Fibroblast of skin of right quadriceps (primary cell): ENCODE measurements at regions not wholly inside any gene's neighbourhood (a gene's known extent, or its start where the extent isn't known, plus 50 kb on each side); places are given as distances from the start of the nearest gene placed in this dataset.
"Not testable (repeated sequence)": the region's sequence is repeated elsewhere in the genome, so short reads cannot be mapped to it uniquely, and the experiment has no call there.

ENCODE experiments used
- DNase-seq: peaks from one replicate; pipeline ENCODE4 v3.0.0-alpha.2; 2013

DNA sequence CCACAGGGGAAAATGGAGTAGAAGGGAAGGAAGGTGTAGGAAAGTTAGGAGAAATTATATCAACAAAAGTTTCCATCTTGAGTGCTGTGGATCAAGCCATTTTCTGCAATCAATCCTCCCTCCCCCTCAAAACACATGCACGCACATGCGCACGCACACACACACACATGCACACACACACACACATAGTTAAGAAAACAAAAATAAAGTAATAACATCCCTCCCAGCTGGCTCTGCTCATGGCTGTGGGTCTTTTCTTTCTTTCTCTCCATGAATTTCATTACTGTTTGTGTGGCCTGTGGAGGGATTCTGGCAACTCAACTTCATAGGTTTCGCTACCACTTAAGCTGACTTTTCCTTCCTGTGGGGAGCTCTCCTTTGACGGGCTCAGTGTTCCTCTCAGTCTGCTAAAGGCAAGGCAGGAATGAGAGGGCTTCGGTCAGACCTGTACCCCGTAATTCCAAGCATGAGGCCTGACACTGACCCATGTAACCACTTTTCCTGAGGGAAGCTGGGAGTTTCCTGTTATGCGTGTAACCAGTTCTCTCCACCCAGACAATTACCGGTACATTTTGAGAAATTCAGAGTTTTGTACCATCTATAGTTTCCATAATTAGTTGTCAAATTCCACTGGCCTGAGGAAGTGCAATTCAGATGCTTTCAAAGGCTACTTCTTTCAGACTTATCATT is 79.8 kb downstream of the ZNF92 start:
- no peak for DNase-seq

DNA sequence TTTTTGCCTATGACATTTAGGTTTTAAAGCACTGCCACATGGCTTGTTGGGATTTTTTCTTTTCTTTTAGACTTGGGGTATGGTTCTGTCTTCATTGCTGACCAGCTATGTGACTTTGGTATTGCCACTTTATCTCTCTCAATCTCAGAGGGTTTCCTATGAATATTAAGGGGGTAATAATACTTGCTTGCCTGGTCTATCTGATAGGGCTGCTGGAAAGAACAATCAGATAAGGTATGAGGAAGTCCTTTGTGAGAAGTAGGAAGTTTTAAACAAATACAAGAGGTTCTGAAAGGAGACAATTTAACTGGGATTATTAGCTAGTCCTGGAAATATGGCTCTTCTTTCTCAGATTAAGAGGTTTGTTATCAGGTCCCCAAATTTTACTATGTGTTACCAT is 80.8 kb downstream of the ZNF92 start:
- no peak for DNase-seq

DNA sequence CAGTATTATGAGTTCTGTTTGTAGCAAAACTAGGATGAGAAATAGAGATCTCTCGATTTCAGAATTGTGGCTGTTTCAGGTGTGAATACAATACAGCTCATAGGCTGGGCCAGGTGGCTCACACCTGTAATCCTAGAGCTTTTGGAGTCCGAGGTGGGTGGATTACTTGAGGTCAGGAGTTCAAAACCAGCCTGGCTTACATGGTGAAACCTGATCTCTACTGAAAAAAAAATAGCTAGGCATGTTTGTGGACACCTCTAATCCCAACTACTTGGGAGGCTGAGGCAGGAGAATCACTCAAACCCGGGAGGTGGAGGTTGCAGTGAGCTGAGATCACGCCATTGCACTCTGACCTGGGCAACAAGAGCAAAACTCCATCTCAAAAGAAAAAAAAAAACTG is 81.4 kb downstream of the ZNF92 start:
- DNase-seq, result not testable (repeated sequence)

DNA sequence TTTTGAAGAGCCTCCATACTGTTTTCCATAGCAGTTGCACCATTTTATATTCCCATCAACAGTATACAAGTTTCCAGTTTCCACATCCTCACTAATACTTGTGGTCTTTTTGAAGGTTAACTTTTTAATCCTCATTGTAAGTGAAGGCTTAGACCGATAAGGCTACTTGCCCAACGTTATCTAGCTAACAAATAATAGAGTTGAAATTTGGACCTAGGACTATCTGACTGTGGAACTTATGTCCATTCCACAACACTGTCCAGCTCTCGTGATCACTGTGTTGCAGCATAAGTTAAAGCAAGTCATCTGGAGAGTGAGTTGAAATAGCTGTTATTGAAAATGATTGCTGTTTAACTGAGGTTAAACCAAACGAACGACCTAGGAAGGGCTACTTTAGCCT is 84.0 kb downstream of the ZNF92 start:
- DNase-seq, result no peak

DNA sequence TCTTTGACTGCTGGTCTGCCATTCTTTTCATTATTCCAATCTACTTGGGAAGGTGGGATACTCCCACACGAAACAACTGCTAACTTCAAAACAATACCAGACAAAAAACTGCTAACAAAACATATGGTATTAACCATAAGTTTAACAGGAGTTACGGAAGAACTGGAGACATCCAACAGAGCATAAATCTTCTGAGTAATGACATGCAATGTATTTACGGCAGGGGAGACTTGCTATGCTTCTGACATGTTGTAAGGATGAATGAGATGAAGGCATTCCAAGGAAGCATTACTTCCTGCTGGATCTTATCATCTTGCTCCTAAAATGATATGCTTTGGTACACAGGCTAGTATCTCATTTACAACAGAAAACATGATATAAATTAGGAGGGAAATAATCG is 85.8 kb downstream of the ZNF92 start:
- DNase-seq, result no peak

DNA sequence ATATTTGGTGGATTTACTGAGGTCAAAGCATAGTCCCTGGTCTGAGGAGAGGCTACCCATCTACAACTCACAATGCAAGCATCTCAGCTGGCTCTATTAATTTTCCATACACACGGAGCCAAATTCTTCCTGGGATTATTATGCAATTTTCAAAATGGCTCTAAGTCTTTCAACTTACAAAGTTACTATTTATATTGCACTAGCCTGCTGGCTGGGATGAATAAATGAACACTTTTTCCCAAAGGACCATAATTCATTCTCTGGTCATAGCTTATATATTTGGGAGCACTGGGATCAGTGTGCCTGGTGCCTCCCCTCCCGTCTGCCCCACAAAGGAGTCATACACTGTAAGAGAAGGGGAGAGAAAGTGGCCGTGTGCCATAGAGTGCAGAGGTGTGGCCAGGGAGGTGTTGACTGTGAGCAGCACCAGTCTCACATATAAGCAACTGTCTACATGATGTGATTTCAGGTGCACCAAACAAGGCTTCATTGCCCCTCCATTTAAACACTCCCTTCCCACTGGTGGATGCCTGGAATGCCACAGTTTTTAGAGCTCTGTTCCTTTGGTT is 88.6 kb downstream of the ZNF92 start:
- DNase-seq, result no peak

DNA sequence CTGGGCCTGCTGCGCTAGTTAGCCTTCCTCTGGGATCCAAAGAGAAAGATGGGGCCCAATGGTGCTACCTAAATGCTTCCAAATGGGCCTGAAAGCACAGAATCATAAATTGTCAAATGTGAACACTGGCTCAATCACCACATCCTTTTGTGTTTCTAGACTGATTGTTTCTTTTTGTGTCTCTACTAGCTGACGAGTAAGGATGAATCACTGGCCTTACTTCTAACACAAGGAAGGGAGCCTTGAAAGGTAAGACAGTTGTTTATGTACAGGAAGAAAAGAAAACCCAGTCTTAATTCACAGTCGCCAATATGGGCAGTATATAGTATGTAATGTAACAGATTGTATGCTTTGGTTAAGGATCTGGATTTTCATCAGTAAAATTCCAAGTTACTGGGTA is 89.5 kb downstream of the ZNF92 start:
- no peak for DNase-seq

DNA sequence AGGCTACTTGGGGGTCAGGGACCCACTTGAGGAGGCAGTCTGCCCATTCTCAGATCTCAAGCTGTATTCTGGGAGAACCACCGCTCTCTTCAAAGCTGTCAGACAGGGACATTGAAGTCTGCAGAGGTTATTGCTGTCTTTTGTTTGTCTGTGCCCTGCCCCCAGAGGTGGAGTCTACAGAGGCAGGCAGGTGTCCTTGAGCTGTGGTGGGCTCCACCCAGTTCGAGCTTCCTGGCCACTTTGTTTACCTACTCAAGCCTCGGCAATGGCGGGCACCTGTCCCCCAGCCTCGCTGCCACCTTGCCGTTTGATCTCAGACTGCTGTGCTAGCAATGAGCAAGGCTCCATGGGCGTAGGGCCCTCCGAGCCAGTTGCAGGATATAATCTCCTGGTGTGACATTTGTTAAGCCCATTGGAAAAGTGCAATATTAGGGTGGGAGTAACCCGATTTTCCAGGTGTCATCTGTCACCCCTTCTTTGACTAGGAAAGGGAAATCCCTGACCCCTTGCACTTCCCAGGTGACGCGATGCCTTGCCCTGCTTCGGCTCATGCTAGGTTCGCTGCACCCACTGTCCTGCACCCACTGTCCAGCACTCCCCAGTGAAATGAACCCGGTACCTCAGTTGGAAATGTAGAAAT is 96.4 kb downstream of the ZNF92 start:
- DNase-seq, result not testable (repeated sequence)

DNA sequence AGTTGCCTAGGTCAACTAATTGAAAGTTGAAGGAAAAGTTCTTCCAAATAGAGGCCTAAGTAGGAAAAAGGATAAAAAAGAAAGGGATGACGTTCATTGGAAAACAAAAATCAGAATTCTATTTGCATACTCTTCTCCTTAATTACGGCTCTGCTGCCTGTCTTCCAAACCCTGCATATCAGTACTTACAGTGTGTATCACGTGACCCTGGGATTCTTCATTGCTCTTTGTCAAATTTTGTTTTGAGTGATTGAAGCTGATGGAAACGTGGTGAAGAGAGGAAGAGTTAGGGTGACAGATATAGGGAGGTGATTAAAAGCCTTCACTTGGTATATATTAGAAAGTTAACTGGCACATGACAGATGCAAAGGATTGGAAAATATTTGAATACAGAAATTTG is 97.9 kb downstream of the ZNF92 start:
- DNase-seq, result no peak

DNA sequence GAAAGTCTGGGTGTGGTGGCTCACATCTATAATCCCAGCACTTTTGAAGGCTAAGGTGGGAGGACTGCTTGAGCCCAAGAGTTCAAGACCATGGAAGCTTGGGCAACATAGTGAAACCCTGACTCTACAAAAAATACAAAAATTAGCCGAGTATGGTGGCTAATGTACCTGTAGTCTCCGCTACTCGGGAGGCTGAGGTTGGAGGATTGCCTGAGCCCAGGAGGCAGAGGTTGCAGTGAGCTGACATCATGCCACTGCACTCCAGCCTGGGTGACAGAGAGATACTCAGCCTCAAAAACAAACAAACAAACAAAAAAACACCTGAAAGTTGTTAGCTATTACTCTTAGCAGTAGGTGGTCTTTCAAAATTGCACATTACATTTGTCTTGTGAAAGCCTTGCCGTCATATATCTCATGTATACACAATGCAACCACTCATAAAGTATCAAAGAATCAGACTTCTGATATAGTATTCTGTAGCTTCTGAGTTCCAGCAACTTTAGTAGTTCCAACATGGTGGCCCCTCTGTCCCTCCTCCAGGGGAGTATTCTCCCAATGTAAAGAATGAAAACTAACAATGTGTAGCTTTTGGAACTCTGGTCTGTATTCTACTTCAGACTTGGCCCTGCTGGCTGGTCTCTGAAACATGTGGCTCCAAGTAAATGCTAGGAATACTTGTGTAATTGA is 101.5 kb downstream of the ZNF92 start:
- no peak for DNase-seq

DNA sequence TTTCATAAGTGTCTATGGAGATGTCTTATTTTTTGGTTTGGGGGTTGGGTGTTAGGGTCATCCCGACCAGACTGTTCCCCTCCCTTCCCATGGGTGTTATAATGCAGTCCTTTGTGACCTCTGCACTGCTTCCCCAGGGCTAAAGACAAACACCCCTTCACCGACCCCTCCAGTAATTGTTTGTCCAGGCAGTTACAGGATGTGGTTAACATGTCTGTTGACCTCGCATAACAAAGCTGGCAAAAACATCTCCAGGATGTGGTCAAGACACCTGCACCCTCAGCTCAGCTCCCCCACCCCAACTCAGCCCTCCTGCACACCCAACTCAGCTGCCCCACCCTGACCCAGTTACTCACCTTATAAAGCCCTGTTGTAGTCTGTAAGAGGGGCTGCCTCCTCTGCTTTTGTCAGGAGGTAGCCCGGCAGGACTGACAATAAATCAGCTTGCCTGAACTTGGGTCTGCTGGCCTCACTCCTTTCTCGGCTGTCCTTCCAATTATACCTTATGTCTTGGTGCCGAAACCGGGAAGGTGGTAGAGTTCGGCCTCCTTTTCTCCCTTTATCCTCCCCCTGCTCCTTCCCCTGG is 102.2 kb downstream of the ZNF92 start:
- no peak for DNase-seq

DNA sequence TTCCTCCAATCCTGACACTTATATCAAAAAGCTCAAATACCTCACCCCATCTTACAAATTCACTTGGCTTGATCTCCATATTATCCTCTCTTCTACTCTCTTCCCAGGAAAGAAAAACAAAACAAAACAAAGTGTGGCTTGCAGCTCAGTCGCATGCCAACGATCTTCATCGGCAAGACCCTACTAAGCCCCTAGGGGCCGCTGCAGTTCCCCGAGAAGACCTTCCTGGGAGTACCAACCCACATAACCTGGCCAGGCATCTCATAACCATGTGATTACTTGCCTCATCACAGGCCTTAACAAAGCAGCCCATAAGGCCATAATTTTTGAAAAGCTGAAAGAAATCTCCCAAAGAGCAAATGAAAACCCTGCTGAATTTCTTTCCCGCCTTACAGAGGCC is 103.7 kb downstream of the ZNF92 start:
- no peak for DNase-seq

DNA sequence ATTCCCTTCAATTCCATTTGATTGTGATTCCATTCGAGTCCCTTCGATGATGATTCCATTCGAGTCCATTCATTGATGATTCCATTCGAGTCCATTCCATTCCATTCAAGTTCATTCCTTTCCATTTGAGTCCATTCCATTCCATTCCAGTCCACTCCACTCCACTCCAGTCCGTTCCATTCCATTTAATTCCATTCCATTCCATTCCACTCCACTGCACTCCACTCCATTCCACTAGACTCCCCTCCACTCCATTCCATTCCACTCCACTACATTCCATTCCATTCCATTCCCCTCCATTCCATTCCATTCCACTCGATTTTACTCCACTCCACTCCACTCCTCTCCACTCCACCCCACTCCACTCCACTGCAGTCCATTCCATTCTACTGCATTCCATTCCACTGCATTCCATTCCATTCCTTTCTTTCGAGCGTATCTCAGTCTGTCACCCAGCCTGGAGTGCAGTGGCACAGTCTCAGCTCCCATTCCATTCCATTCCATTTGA is 115.7 kb downstream of the ZNF92 start:
- no peak for DNase-seq

DNA sequence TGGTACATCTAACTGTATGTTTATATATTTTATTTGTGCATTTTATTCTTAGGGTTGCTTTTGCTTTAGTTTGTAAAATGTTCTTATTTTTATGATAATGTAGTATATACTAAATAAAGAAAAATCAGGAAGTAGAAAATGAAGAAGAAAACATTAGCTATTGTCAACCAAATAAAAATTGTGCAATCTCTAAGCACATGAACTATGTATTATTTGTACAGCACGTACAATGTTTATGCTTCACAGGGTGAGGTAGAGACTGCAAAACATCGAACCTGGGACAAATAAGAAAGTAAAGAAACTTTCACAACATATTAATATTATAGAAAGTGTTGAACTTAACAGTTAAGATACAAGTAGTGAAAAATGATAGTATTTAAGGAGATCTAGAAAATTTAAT is 123.0 kb downstream of the ZNF92 start:
- DNase-seq, result not testable (repeated sequence)

DNA sequence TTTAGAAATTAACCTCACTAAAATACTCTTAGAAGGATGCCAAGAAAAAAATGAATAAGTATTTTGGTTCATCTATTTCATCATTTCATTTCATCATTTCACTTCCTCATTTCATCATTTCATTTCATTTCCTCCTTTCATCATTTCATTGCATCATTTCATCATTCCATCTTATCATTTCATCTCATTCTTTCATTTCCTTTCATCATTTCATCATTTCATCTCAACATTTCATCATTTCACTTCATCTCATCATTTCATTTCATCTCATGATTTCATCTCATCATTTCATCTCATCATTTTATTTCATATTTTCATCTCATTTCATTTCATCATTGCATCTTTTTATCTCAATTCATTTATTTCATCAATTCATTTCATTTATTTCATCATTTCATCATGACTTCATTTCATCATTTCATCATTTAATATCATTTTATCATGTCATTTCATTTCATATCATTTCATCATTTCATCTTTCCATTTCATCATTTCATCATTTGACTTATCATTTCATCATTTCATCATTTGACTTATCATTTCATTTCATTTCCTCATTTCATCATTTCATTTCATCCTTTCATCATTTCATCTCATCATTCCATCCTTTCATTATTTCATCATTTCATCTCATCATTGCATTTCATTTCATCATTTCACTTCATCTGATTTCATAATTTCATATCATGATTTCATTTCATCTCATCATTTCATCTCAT is 129.9 kb downstream of the ZNF92 start:
- no peak for DNase-seq

DNA sequence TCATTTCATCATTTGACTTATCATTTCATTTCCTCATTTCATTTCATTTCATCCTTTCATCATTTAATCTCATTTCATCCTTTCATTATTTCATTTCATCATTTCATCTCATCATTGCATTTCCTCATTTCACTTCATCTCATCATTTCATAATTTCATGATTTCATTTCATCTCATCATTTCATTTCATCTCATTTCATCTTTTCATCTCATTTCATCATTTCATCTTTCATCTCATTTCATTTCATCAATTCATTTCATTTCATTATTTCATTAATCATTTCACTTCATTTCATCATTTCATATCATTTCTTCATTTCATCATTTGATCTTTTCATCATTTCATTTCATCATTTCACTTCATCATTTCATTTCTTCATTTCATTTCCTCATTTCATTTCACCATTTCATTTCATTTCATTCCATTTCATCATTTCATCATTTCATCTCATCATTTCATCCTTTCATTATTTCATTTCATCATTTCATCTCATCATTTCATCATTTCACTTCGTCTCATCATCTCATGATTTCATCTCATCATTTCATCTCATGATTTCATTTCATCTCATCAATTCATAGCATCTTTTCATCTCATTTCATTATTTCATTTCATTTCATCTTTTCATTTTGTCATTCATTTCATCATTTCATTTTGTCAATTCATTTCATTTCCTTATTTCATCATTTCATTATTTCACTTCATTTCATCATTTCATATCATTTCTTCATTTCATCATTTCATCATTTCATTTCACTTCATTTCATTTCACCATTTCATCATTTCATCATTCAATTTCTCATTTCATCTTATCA is 131.1 kb downstream of the ZNF92 start:
- DNase-seq, result not testable (repeated sequence)

DNA sequence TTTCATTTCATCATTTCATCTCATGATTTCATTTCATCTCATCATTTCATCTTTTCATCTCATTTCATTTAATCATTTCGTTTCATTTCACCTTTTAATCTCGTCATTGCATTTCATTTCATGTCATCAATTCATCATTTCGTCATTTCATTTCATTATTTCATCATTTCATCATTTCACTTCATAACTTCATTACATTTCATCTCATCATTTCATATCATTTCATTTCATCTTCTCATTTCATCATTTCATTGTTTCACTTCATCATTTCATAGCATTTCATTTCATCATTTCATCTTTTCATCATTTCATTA is 131.6 kb downstream of the ZNF92 start:
- not testable (repeated sequence) for DNase-seq

DNA sequence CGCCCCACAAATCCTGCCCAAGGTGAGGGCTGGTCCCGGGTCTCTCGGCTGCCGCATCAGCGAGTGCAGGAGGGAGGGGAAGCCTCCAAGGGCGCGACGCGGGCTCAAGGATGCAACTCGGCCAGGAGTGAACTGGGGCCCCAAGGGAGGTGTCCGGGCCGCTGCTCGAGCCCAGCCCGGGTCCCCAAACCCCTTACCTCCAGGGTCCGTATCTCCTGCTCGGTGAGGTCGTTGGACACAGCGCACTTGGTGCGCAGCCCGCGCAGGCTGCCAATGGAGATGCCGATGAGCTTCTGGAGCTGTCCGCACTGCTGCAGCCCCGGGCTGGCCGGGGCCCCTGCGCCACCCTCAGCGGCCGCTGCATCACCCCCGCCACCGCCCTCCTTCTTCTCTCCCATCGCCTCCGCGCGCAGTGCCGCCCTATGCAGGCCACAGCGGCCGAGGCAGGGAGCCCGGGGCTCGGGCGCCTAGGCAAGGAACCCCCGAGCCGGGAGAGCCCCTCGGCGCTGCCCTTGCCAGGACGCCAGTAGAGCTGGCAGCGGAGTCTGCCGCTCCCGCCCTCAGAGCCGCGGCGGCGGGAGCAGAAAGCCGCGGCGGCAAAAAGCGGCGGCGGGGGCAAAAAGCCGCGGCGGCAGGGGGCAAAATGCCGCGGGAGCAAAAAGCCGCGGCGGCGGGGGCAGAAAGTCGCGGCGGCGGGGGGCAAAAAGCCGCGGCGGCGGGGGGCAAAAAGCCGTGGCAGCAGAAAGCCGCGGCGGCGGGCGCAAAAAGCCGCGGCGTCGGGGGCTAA is 135.1 kb downstream of the ZNF92 start:
- not testable (repeated sequence) for DNase-seq

DNA sequence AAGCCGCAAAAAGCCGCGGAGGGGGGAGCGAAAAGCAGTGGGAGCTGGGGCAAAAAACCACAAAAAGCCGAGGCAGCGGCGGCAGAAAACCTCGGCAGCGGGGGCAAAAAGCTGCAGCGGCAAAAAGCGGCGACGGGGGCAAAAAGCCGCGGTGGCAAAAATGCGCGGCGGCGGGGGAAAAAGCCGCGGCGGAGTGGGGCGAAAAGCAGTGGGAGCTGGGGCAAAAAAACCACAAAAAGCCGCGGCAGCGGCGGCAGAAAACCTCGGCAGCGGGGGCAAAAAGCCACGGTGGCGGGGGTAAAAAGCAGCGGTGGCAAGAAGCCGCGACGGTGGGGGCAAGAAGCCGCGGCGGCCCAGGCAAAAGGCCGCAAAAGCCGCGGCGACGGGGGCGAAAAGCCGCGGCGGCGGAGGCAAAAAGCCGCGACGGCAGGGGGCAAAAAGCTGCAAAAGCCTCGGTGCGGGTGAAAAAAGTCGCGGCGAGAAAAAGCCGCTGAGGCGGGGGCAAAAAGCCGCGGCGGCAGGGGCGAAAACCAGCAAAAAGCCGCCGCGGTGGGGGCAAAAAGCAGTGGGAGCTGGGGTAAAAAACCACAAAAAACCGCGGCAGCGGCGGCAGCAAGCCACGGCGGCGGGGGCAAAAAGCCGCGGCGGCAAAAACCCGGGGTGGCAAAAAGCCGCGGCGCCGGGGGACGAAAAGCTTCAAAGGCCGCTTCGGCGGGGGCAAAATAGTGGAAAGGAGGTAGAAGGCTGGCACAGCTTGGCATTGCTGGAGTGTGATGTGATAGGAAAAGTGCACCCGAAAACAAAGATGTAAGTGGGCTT is 135.9 kb downstream of the ZNF92 start:
- DNase-seq, result no peak

DNA sequence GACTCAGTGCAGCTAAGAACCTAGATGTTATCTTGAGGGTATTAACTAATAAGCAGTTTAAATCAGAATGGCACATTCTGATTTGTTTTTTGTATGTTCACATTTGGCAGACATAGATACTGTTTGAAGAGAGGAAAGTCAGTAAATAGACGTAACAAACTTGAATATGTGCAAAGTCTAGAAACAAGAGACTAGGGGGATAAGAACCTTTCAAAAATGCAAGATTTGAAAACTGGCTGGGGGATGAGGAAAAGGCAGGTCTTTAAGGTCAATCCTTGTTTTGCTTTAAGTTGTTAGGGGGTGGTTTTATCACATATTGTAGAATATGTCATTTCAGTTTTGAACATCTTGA is 136.5 kb downstream of the ZNF92 start:
- not testable (repeated sequence) for DNase-seq
